Activated CD4-positive, alpha-beta memory T cell treated with anti-CD3 and anti-CD28 coated beads for 36 hours (primary cell): ENCODE measurements at regions not wholly inside any gene's neighbourhood (a gene's known extent, or its start where the extent isn't known, plus 50 kb on each side); places are given as distances from the start of the nearest gene placed in this dataset.

ENCODE experiments used
- CTCF ChIA-PET: fragments of 350-600 bp; sonication (Branson Sonifier 250); formaldehyde crosslinking; loops from one replicate; lab custom pipeline; 2021; ENCODE audit warnings: antibody characterized with exemption, inconsistent platforms; lab: Charles Lee
- POLR2A ChIA-PET: fragments of 350-600 bp; sonication (Branson Sonifier 250); formaldehyde crosslinking; loops from one replicate; lab custom pipeline; 2021; ENCODE audit warnings: antibody characterized with exemption; lab: Charles Lee
- DNase-seq: peaks from one replicate; pipeline ENCODE4 v3.0.0-alpha.2; 2020
- H3K27ac Mint-ChIP-seq: one replicate; pipeline ENCODE4 v1.8.0; 2021; ENCODE audit warnings: mixed read lengths
- H3K27me3 Mint-ChIP-seq: one replicate; pipeline ENCODE4 v1.8.0; 2021; ENCODE audit warnings: mixed read lengths
- H3K36me3 Mint-ChIP-seq: one replicate; pipeline ENCODE4 v1.8.0; 2021; ENCODE audit warnings: mixed read lengths
- H3K4me1 Mint-ChIP-seq: one replicate; pipeline ENCODE4 v1.8.0; 2021; ENCODE audit warnings: low read depth, mixed read lengths
- H3K4me3 Mint-ChIP-seq: one replicate; pipeline ENCODE4 v1.8.0; 2021; ENCODE audit warnings: mild to moderate bottlenecking, mixed read lengths
- H3K9me3 Mint-ChIP-seq: one replicate; pipeline ENCODE4 v1.8.0; 2021; ENCODE audit warnings: mixed read lengths
- intact Hi-C: fragments of 100-400 bp; cut with micrococcal nuclease; formaldehyde crosslinking; loops from one replicate; pipeline ENCODE4 v1.15.1; 2023

GRCh38 chr18:7390731-7391492 lies 160.0 kb downstream of the LRRC30 start:
- Mint-ChIP-seq H3K27ac (no peak overlapping the region), H3K9me3 (peaks cover 4% of the 10 kb centered on the region), H3K27me3 (no peaks in the 10 kb centered on the region), H3K36me3 (no peaks in the 10 kb centered on the region), H3K4me3 (no peak overlapping the region), H3K4me1 (no peaks in the 10 kb centered on the region)
- ChIA-PET POLR2A (no interaction called here), CTCF (no interaction called here)
- no peak for DNase-seq
- intact Hi-C loops = no loop called here

- H3K9me3 Mint-ChIP-seq = peaks cover 2% of the 10 kb centered on the region
- no peak for DNase-seq
- no peaks in the 10 kb centered on the region for H3K27me3 Mint-ChIP-seq
- no peak overlapping the region for H3K4me3 Mint-ChIP-seq
- H3K36me3 Mint-ChIP-seq = no peaks in the 10 kb centered on the region
- intact Hi-C loops = no loop called here
- CTCF ChIA-PET = no interaction called here
- no peaks in the 10 kb centered on the region for H3K4me1 Mint-ChIP-seq
- H3K27ac Mint-ChIP-seq = no peak overlapping the region
- POLR2A ChIA-PET = no interaction called here
Measured at GRCh38 chr18:7393080-7393479, 162.2 kb downstream of the LRRC30 start.

GRCh38 chr18:7394050-7394659 lies 163.3 kb downstream of the LRRC30 start:
- Mint-ChIP-seq H3K9me3 (peaks cover 2% of the 10 kb centered on the region), H3K27ac (no peak overlapping the region)
- CTCF ChIA-PET = no interaction called here

GRCh38 chr18:7395566-7395965 lies 164.7 kb downstream of the LRRC30 start:
- H3K36me3 Mint-ChIP-seq = no peaks in the 10 kb centered on the region
- no peaks in the 10 kb centered on the region for H3K4me1 Mint-ChIP-seq
- no peak for DNase-seq
- no peak overlapping the region for H3K27ac Mint-ChIP-seq
- CTCF ChIA-PET = no interaction called here
- no peaks in the 10 kb centered on the region for H3K27me3 Mint-ChIP-seq
- H3K9me3 Mint-ChIP-seq = peaks cover 2% of the 10 kb centered on the region
- H3K4me3 Mint-ChIP-seq = no peak overlapping the region
- POLR2A ChIA-PET = no interaction called here
- intact Hi-C loops = no loop called here

More at GRCh38 chr18:7394050-7394659, 163.3 kb downstream of the LRRC30 start:
- POLR2A ChIA-PET = no interaction called here
- DNase-seq = no peak
- Mint-ChIP-seq H3K4me3 (no peak overlapping the region), H3K4me1 (no peaks in the 10 kb centered on the region), H3K36me3 (no peaks in the 10 kb centered on the region), H3K27me3 (no peaks in the 10 kb centered on the region)
- intact Hi-C loops = no loop called here

- H3K4me1 Mint-ChIP-seq = no peaks in the 10 kb centered on the region
- no peak overlapping the region for H3K27ac Mint-ChIP-seq
- POLR2A ChIA-PET = no interaction called here
- no peaks in the 10 kb centered on the region for H3K36me3 Mint-ChIP-seq
- no peak for DNase-seq
- no peaks in the 10 kb centered on the region for H3K27me3 Mint-ChIP-seq
- CTCF ChIA-PET = no interaction called here
- intact Hi-C loops = no loop called here
- H3K9me3 Mint-ChIP-seq = peaks cover 3% of the 10 kb centered on the region
- H3K4me3 Mint-ChIP-seq = no peak overlapping the region
Measured at GRCh38 chr18:7413906-7414305, 153.2 kb upstream of the PTPRM start.

- Mint-ChIP-seq H3K4me3 (no peak overlapping the region), H3K9me3 (peaks cover 6% of the 10 kb centered on the region), H3K36me3 (no peaks in the 10 kb centered on the region), H3K27me3 (no peaks in the 10 kb centered on the region), H3K4me1 (no peaks in the 10 kb centered on the region), H3K27ac (no peak overlapping the region)
- no peak for DNase-seq
- intact Hi-C loops = no loop called here
- ChIA-PET POLR2A (no interaction called here), CTCF (no interaction called here)
Measured at GRCh38 chr18:7414459-7414858, 152.7 kb upstream of the PTPRM start.

- H3K27ac Mint-ChIP-seq = no peak overlapping the region
- H3K4me3 Mint-ChIP-seq = no peak overlapping the region
- ChIA-PET POLR2A (no interaction called here), CTCF (no interaction called here)
- H3K36me3 Mint-ChIP-seq = no peaks in the 10 kb centered on the region
- intact Hi-C loops = no loop called here
- no peaks in the 10 kb centered on the region for H3K27me3 Mint-ChIP-seq
- H3K4me1 Mint-ChIP-seq = no peaks in the 10 kb centered on the region
- H3K9me3 Mint-ChIP-seq = peaks cover 7% of the 10 kb centered on the region
- no peak for DNase-seq
Measured at GRCh38 chr18:7415081-7415894, 151.8 kb upstream of the PTPRM start.

GRCh38 chr18:7417727-7418126 lies 149.4 kb upstream of the PTPRM start:
- POLR2A ChIA-PET = no interaction called here

GRCh38 chr18:7429831-7430230 lies 137.3 kb upstream of the PTPRM start:
- no peaks in the 10 kb centered on the region for H3K36me3 Mint-ChIP-seq
- intact Hi-C loops = no loop called here
- H3K27me3 Mint-ChIP-seq = no peaks in the 10 kb centered on the region
- no peak overlapping the region for H3K27ac Mint-ChIP-seq
- POLR2A ChIA-PET = no interaction called here
- no peak for DNase-seq
- CTCF ChIA-PET = no interaction called here
- no peak overlapping the region for H3K4me3 Mint-ChIP-seq
- H3K9me3 Mint-ChIP-seq = peaks cover 2% of the 10 kb centered on the region
- no peaks in the 10 kb centered on the region for H3K4me1 Mint-ChIP-seq

More at GRCh38 chr18:7417727-7418126, 149.4 kb upstream of the PTPRM start:
- Mint-ChIP-seq H3K27ac (no peak overlapping the region), H3K36me3 (no peaks in the 10 kb centered on the region), H3K4me3 (no peak overlapping the region), H3K27me3 (no peaks in the 10 kb centered on the region), H3K4me1 (no peaks in the 10 kb centered on the region), H3K9me3 (peaks cover 9% of the 10 kb centered on the region)
- no peak for DNase-seq
- intact Hi-C loops = no loop called here
- CTCF ChIA-PET = no interaction called here

GRCh38 chr18:7436166-7436565 lies 130.9 kb upstream of the PTPRM start:
- Mint-ChIP-seq H3K27me3 (no peaks in the 10 kb centered on the region), H3K36me3 (no peaks in the 10 kb centered on the region), H3K9me3 (no peaks in the 10 kb centered on the region), H3K4me1 (no peaks in the 10 kb centered on the region), H3K27ac (no peak overlapping the region), H3K4me3 (no peak overlapping the region)
- DNase-seq = no peak
- intact Hi-C loops = no loop called here
- ChIA-PET POLR2A (no interaction called here), CTCF (no interaction called here)

GRCh38 chr18:7437870-7438269 lies 129.2 kb upstream of the PTPRM start:
- intact Hi-C loops = no loop called here
- no peak overlapping the region for H3K27ac Mint-ChIP-seq
- H3K4me1 Mint-ChIP-seq = no peaks in the 10 kb centered on the region
- no peaks in the 10 kb centered on the region for H3K27me3 Mint-ChIP-seq
- POLR2A ChIA-PET = no interaction called here
- H3K9me3 Mint-ChIP-seq = no peaks in the 10 kb centered on the region
- CTCF ChIA-PET = no interaction called here
- no peaks in the 10 kb centered on the region for H3K36me3 Mint-ChIP-seq
- no peak overlapping the region for H3K4me3 Mint-ChIP-seq
- DNase-seq = no peak

- Mint-ChIP-seq H3K4me1 (no peaks in the 10 kb centered on the region), H3K9me3 (no peaks in the 10 kb centered on the region)
- no peak for DNase-seq
Measured at GRCh38 chr18:7438646-7439045, 128.5 kb upstream of the PTPRM start.

More at GRCh38 chr18:7438646-7439045, 128.5 kb upstream of the PTPRM start:
- no peak overlapping the region for H3K27ac Mint-ChIP-seq
- H3K36me3 Mint-ChIP-seq = no peaks in the 10 kb centered on the region
- intact Hi-C loops = no loop called here
- no peak overlapping the region for H3K4me3 Mint-ChIP-seq
- POLR2A ChIA-PET = no interaction called here
- H3K27me3 Mint-ChIP-seq = no peaks in the 10 kb centered on the region
- CTCF ChIA-PET = no interaction called here
